H9 (cell line): ENCODE measurements at regions not wholly inside any gene's neighbourhood (a gene's known extent, or its start where the extent isn't known, plus 50 kb on each side); places are given as distances from the start of the nearest gene placed in this dataset.

Experiments used
- DNase-seq: peaks from one replicate; pipeline ENCODE4 v3.0.0-alpha.2; 2017
- H2AFZ ChIP-seq: one replicate; pipeline ENCODE4 v1.6.1; 2013; ENCODE audit warnings: mild to moderate bottlenecking, low read length, control low read depth, moderate library complexity
- H2AK5ac ChIP-seq: 2 replicates; pipeline ENCODE4 v1.6.1; 2013; ENCODE audit warnings: low read length, control low read depth, mixed read lengths; ENCODE audit not compliant: insufficient read length
- H2BK120ac ChIP-seq: one replicate; pipeline ENCODE4 v1.6.1; 2013; ENCODE audit warnings: low read depth, mild to moderate bottlenecking, low read length, control low read depth, inconsistent platforms; ENCODE audit not compliant: poor library complexity, severe bottlenecking
- H2BK12ac ChIP-seq: 2 replicates; pipeline ENCODE4 v1.6.1; 2013; ENCODE audit warnings: low read length, control low read depth, mixed read lengths, low read depth; ENCODE audit not compliant: insufficient read length
- H2BK15ac ChIP-seq: 2 replicates; pipeline ENCODE4 v1.6.1; 2013; ENCODE audit warnings: low read depth, low read length, control low read depth
- H2BK20ac ChIP-seq: one replicate; pipeline ENCODE4 v1.6.1; 2013; ENCODE audit warnings: low read depth, mild to moderate bottlenecking, low read length, control low read depth, inconsistent platforms; ENCODE audit not compliant: poor library complexity, severe bottlenecking
- H2BK5ac ChIP-seq: 2 replicates; pipeline ENCODE4 v1.6.1; 2013; ENCODE audit warnings: low read length, control low read depth, mixed read lengths; ENCODE audit not compliant: insufficient read length
- H3K14ac ChIP-seq: 2 replicates; pipeline ENCODE4 v1.6.1; 2013; ENCODE audit warnings: low read length, control low read depth; ENCODE audit not compliant: insufficient read depth
- H3K18ac ChIP-seq: 2 replicates; pipeline ENCODE4 v1.6.1; 2013; ENCODE audit warnings: low read depth, mild to moderate bottlenecking, mixed read lengths, low read length, control low read depth; ENCODE audit not compliant: insufficient read length
- H3K23ac ChIP-seq: 2 replicates; pipeline ENCODE4 v1.6.1; 2013; ENCODE audit warnings: low read length, control low read depth, mixed read lengths, low read depth; ENCODE audit not compliant: insufficient read length
- H3K23me2 ChIP-seq: 2 replicates; pipeline ENCODE4 v1.6.1; 2013; ENCODE audit warnings: low read depth, mild to moderate bottlenecking, mixed read lengths, low read length, control low read depth; ENCODE audit not compliant: insufficient read length, poor library complexity, severe bottlenecking
- H3K27ac ChIP-seq: 2 replicates; pipeline ENCODE4 v1.5.1; 2013; ENCODE audit warnings: low read length, control low read depth, mixed read lengths, low read depth; ENCODE audit not compliant: insufficient read length
- H3K27me3 ChIP-seq: 2 replicates; pipeline ENCODE4 v1.6.1; 2013; ENCODE audit warnings: low read length, control low read depth, inconsistent platforms; ENCODE audit not compliant: insufficient read depth
- H3K4ac ChIP-seq: 2 replicates; pipeline ENCODE4 v1.6.1; 2013; ENCODE audit warnings: low read depth, mild to moderate bottlenecking, control low read depth, inconsistent platforms, low read length, moderate library complexity
- H3K4me1 ChIP-seq: 2 replicates; pipeline ENCODE4 v1.6.1; 2013; ENCODE audit warnings: low read length, control low read depth, inconsistent platforms; ENCODE audit not compliant: insufficient read depth
- H3K4me2 ChIP-seq: 2 replicates; pipeline ENCODE4 v1.6.1; 2013; ENCODE audit warnings: low read length, control low read depth, mixed read lengths; ENCODE audit not compliant: insufficient read length, insufficient read depth
- H3K56ac ChIP-seq: 2 replicates; pipeline ENCODE4 v1.6.1; 2013; ENCODE audit warnings: low read depth, mild to moderate bottlenecking, mixed read lengths, low read length, control low read depth; ENCODE audit not compliant: insufficient read length
- H3K79me1 ChIP-seq: 2 replicates; pipeline ENCODE4 v1.6.1; 2013; ENCODE audit warnings: low read depth, mild to moderate bottlenecking, moderate library complexity, low read length, control low read depth, inconsistent platforms; ENCODE audit not compliant: insufficient read depth, poor library complexity, severe bottlenecking
- H3K79me2 ChIP-seq: 2 replicates; pipeline ENCODE4 v1.6.1; 2013; ENCODE audit warnings: low read length, control low read depth, inconsistent platforms; ENCODE audit not compliant: insufficient read depth
- H3K9ac ChIP-seq: 2 replicates; pipeline ENCODE4 v1.6.1; 2013; ENCODE audit warnings: low read length, control low read depth, mixed read lengths; ENCODE audit not compliant: insufficient read length; ENCODE audit errors: extremely low read depth
- H3K9me3 ChIP-seq: one replicate; pipeline ENCODE4 v1.6.1; 2013; ENCODE audit warnings: low read depth, low read length, inconsistent platforms; ENCODE audit not compliant: control insufficient read depth
- H3T11ph ChIP-seq: one replicate; pipeline ENCODE4 v1.6.1; 2013; ENCODE audit warnings: mild to moderate bottlenecking, low read length, control low read depth, inconsistent platforms
- H4K20me1 ChIP-seq: one replicate; pipeline ENCODE4 v1.6.1; 2013; ENCODE audit not compliant: control insufficient read depth, insufficient read length, insufficient read depth
- H4K5ac ChIP-seq: 2 replicates; pipeline ENCODE4 v1.6.1; 2013; ENCODE audit warnings: low read depth, mild to moderate bottlenecking, mixed read lengths, low read length, control low read depth; ENCODE audit not compliant: insufficient read length
- H4K8ac ChIP-seq: replicated peaks from 2 replicates; pipeline ENCODE4 v1.6.1; 2013; ENCODE audit warnings: low read length, control low read depth, mixed read lengths, low read depth; ENCODE audit not compliant: insufficient read length
- H4K91ac ChIP-seq: 2 replicates; pipeline ENCODE4 v1.6.1; 2013; ENCODE audit warnings: low read depth, mild to moderate bottlenecking, moderate library complexity, mixed read lengths, low read length, control low read depth; ENCODE audit not compliant: insufficient read length
- H3K27ac Mint-ChIP-seq, 3 experiments: 2 replicates in 2 of 3; 3 replicates in 1 of 3; pipeline ENCODE4 v1.8.0; 2020 to 2021; ENCODE audit warnings: mixed read lengths in 3 of 3, mild to moderate bottlenecking in 1 of 3, moderate library complexity in 1 of 3
- H3K27me3 Mint-ChIP-seq: 2 replicates; pipeline ENCODE4 v1.8.0; 2021; ENCODE audit warnings: low read depth, mild to moderate bottlenecking, moderate library complexity, mixed read lengths
- H3K36me3 Mint-ChIP-seq, 3 experiments: 2 replicates in 2 of 3; 3 replicates in 1 of 3; pipeline ENCODE4 v1.8.0; 2020 to 2021; ENCODE audit warnings: low read depth in 3 of 3, mixed read lengths in 3 of 3; ENCODE audit not compliant: insufficient read depth in 1 of 3
- H3K4me1 Mint-ChIP-seq, 2 experiments: 2 replicates each; pipeline ENCODE4 v1.8.0; 2020; ENCODE audit warnings: mixed read lengths in 2 of 2
- H3K4me3 Mint-ChIP-seq, 2 experiments: 2 replicates in 1 of 2; 3 replicates in 1 of 2; pipeline ENCODE4 v1.8.0; 2020 to 2021; ENCODE audit warnings: mild to moderate bottlenecking in 2 of 2, mixed read lengths in 2 of 2, moderate library complexity in 1 of 2
- H3K9me3 Mint-ChIP-seq, 2 experiments: 2 replicates in 1 of 2; 3 replicates in 1 of 2; pipeline ENCODE4 v1.8.0; 2020; ENCODE audit warnings: mild to moderate bottlenecking in 2 of 2, mixed read lengths in 2 of 2, moderate library complexity in 1 of 2
- WGBS: extraction: QIAGEN DNeasy Blood & Tissue Kit; methylation state at CpG from one replicate; pipeline ENCODE4 v1.1.7; 2013; ENCODE audit warnings: missing lambda C conversion rate, low lambda C conversion rate, mixed read lengths; ENCODE audit not compliant: insufficient read length; ENCODE audit errors: extremely low coverage; 5-methylcytosine and 5-hydroxymethylcytosine counted together
- TF ChIP-seq, protein P1 (sequence below): fragments of 200-600 bp; sonication (generic); conservative IDR thresholded peaks from 3 replicates; pipeline ENCODE4 v1.8.0; 2021; ENCODE audit warnings: antibody characterized with exemption, mild to moderate bottlenecking

DNA sequence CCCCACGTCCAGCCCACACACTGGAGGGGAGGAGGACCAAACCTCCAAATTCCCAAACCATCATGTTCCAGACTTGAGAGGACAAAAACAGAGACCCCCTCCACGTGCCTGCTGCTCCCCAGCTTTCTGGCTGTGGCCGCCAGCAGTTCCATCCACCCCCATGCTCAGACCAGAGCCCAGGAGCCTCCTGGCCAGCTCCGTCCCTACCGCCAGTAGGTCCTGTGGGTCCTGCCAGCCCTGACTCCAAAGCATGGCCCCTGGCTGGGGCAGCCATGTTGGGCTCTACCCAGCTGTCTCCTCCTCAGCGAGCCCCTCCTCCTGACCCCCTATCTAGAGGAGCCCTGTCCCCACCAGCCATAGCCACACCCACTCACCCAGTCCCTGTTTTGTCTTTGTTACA is 227.3 kb upstream of the RTL1 start:
- H3K56ac ChIP-seq, result no peak overlapping the region
- H3K23ac ChIP-seq, result no peak overlapping the region
- no peak overlapping the region for H3T11ph ChIP-seq
- no peaks in the 10 kb centered on the region for H3K4me1 ChIP-seq
- no peak overlapping the region for H4K5ac ChIP-seq
- H3K79me2 ChIP-seq, result no peaks in the 10 kb centered on the region
- no peak for DNase-seq
- H2AK5ac ChIP-seq, result no peak overlapping the region
- H2AFZ ChIP-seq, result no peak overlapping the region
- H4K8ac ChIP-seq, result no peak overlapping the region
- no peak overlapping the region for H2BK15ac ChIP-seq
- H3K23me2 ChIP-seq, result no peaks in the 10 kb centered on the region
- Mint-ChIP-seq H3K27ac (no peak overlapping the region), H3K36me3 (no peaks in the 10 kb centered on the region), H3K4me1 (peaks cover 0 to 3% of the 10 kb centered on the region in 2 experiments; a peak in 2 of 4 replicates), H3K9me3 (no peaks in the 10 kb centered on the region; a peak in 1 of 5 replicates), H3K27me3 (peaks cover 24% of the 10 kb centered on the region), H3K4me3 (no peak overlapping the region)
- no peak overlapping the region for H3K4ac ChIP-seq
- no peak overlapping the region for H3K18ac ChIP-seq
- no peaks in the 10 kb centered on the region for H4K20me1 ChIP-seq
- no peaks in the 10 kb centered on the region for H3K27me3 ChIP-seq
- no peak overlapping the region for H3K9ac ChIP-seq
- H2BK12ac ChIP-seq, result no peak overlapping the region
- H3K4me2 ChIP-seq, result no peak overlapping the region
- no CpG with 5 or more reads among the region's 6 CpGs for WGBS
- H3K9me3 ChIP-seq, result no peaks in the 10 kb centered on the region
- H3K79me1 ChIP-seq, result no peaks in the 10 kb centered on the region
- H2BK20ac ChIP-seq, result no peak overlapping the region
- H2BK120ac ChIP-seq, result no peak overlapping the region
- no peak overlapping the region for H4K91ac ChIP-seq
- no peak overlapping the region for H3K14ac ChIP-seq
- H2BK5ac ChIP-seq, result no peak overlapping the region
- TF ChIP-seq, protein P1, sequence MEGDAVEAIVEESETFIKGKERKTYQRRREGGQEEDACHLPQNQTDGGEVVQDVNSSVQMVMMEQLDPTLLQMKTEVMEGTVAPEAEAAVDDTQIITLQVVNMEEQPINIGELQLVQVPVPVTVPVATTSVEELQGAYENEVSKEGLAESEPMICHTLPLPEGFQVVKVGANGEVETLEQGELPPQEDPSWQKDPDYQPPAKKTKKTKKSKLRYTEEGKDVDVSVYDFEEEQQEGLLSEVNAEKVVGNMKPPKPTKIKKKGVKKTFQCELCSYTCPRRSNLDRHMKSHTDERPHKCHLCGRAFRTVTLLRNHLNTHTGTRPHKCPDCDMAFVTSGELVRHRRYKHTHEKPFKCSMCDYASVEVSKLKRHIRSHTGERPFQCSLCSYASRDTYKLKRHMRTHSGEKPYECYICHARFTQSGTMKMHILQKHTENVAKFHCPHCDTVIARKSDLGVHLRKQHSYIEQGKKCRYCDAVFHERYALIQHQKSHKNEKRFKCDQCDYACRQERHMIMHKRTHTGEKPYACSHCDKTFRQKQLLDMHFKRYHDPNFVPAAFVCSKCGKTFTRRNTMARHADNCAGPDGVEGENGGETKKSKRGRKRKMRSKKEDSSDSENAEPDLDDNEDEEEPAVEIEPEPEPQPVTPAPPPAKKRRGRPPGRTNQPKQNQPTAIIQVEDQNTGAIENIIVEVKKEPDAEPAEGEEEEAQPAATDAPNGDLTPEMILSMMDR, result no peak
- no peak overlapping the region for H3K27ac ChIP-seq
